ENCODE measurements at regions not wholly inside any gene's neighbourhood (a gene's known extent, or its start where the extent isn't known, plus 50 kb on each side); places are given as distances from the start of the nearest gene placed in this dataset.

DNA sequence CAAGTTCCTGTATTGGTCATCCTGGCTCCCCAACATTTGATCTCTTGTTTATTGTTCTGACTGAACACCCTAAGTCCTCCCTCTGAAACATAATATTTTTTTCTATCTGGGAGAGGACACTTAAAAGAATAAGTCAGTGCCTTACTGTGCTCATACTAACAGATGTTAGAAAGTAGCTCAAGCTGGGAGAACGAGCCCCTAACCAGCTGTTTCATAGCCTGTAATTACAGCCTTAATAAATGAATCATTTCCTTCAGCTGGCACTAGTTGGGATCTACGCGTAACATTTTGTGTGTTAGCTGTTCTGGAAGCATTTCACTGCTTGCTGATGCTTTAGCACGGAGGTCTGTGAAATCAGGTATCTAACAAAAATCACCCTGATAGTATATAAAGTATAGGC lies 345.9 kb upstream of the RIOK2 start:
- TF ChIP-seq POLR2AphosphoS5 (IDR thresholded peaks at IDR 0.05) (no peak), POLR2A (IDR thresholded peaks at IDR 0.05) (no peak)
- TF ChIP-seq, protein P1, sequence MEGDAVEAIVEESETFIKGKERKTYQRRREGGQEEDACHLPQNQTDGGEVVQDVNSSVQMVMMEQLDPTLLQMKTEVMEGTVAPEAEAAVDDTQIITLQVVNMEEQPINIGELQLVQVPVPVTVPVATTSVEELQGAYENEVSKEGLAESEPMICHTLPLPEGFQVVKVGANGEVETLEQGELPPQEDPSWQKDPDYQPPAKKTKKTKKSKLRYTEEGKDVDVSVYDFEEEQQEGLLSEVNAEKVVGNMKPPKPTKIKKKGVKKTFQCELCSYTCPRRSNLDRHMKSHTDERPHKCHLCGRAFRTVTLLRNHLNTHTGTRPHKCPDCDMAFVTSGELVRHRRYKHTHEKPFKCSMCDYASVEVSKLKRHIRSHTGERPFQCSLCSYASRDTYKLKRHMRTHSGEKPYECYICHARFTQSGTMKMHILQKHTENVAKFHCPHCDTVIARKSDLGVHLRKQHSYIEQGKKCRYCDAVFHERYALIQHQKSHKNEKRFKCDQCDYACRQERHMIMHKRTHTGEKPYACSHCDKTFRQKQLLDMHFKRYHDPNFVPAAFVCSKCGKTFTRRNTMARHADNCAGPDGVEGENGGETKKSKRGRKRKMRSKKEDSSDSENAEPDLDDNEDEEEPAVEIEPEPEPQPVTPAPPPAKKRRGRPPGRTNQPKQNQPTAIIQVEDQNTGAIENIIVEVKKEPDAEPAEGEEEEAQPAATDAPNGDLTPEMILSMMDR (IDR thresholded peaks at IDR 0.05), result no peak
